Cardiac muscle cell (in vitro differentiated cells and primary cell): ENCODE measurements at regions not wholly inside any gene's neighbourhood (a gene's known extent, or its start where the extent isn't known, plus 50 kb on each side); places are given as distances from the start of the nearest gene placed in this dataset.

ENCODE experiments used
- DNase-seq, 2 donors: peaks; one replicate each; pipeline versions ENCODE4 v3.0.0 to v3.0.0-alpha.2; 2010 to 2017; ENCODE audit warnings: low read depth in 1 of 2, low spot score in 1 of 2
- H3K27ac ChIP-seq: fragments of 200-600 bp; sonication (generic); 2 replicates; pipeline ENCODE4 v1.5.1; 2016
- H3K27me3 ChIP-seq: fragments of 200-600 bp; sonication (generic); 2 replicates; pipeline ENCODE4 v1.6.0; 2016; ENCODE audit warnings: control low read depth
- H3K36me3 ChIP-seq: fragments of 200-600 bp; sonication (generic); 2 replicates; pipeline ENCODE4 v1.5.1; 2016; ENCODE audit warnings: control low read depth
- H3K4me1 ChIP-seq: fragments of 200-600 bp; sonication (generic); 2 replicates; pipeline ENCODE4 v1.8.1; 2017; ENCODE audit warnings: low read depth, mild to moderate bottlenecking, mixed run types
- H3K4me3 ChIP-seq: fragments of 200-600 bp; sonication (generic); 2 replicates; pipeline ENCODE4 v1.5.1; 2016; ENCODE audit warnings: mild to moderate bottlenecking
- H3K9me3 ChIP-seq: fragments of 200-600 bp; sonication (generic); 2 replicates; pipeline ENCODE4 v1.5.1; 2017; ENCODE audit warnings: low read depth, mild to moderate bottlenecking, control low read depth
- TF ChIP-seq, protein P1 (sequence below): IDR thresholded peaks from 2 replicates; pipeline ENCODE4 v1.5.1; 2012; ENCODE audit warnings: low read depth, mild to moderate bottlenecking, low read length

DNA sequence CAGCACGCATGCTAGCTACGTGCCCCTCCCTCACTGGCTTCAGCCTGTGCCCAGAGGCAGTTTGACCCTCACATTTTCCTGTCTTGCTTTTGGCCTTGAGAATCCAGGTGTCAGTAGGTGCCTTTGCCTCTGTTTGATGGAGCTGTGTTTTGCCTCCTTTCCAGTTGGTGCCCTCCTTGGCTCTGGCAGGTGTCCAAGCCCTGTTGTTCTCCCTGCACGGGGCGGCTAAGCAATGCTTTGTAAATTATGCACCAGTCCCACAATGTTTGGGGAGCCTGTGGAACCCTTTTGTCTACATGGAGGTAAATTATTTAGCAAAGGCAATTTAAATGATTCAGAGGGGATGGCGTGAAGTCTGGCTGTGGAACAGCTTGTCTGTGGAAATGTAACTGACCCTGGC is 202.9 kb upstream of the BOD1L1 start:
- no peak overlapping the region for H3K4me3 ChIP-seq
- H3K27me3 ChIP-seq, result no peaks in the 10 kb centered on the region
- peaks cover 24% of the 10 kb centered on the region for H3K4me1 ChIP-seq
- no peaks in the 10 kb centered on the region for H3K9me3 ChIP-seq
- no peaks in the 10 kb centered on the region for H3K36me3 ChIP-seq
- no peak overlapping the region for H3K27ac ChIP-seq
- TF ChIP-seq, protein P1, sequence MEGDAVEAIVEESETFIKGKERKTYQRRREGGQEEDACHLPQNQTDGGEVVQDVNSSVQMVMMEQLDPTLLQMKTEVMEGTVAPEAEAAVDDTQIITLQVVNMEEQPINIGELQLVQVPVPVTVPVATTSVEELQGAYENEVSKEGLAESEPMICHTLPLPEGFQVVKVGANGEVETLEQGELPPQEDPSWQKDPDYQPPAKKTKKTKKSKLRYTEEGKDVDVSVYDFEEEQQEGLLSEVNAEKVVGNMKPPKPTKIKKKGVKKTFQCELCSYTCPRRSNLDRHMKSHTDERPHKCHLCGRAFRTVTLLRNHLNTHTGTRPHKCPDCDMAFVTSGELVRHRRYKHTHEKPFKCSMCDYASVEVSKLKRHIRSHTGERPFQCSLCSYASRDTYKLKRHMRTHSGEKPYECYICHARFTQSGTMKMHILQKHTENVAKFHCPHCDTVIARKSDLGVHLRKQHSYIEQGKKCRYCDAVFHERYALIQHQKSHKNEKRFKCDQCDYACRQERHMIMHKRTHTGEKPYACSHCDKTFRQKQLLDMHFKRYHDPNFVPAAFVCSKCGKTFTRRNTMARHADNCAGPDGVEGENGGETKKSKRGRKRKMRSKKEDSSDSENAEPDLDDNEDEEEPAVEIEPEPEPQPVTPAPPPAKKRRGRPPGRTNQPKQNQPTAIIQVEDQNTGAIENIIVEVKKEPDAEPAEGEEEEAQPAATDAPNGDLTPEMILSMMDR, result no peak
- no peak for DNase-seq

GRCh38 chr4:13833171-13833804 is 205.8 kb upstream of the BOD1L1 start:
- DNase-seq, result peak in 1 of 2 donors; percentile 35
- H3K36me3 ChIP-seq, result no peaks in the 10 kb centered on the region
- H3K27ac ChIP-seq, result peak overlapping the region; percentile 21

GRCh38 chr4:13836946-13837912 is 209.7 kb upstream of the BOD1L1 start:
- Histone ChIP-seq H3K4me3 (no peak overlapping the region), H3K27me3 (no peaks in the 10 kb centered on the region), H3K9me3 (no peaks in the 10 kb centered on the region), H3K4me1 (peaks cover 22% of the 10 kb centered on the region), H3K27ac (no peak overlapping the region), H3K36me3 (no peaks in the 10 kb centered on the region)
- TF ChIP-seq, protein P1, result no peak
- no peak for DNase-seq

More at GRCh38 chr4:13833171-13833804, 205.8 kb upstream of the BOD1L1 start:
- Histone ChIP-seq H3K4me3 (no peak overlapping the region), H3K27me3 (no peaks in the 10 kb centered on the region), H3K9me3 (no peaks in the 10 kb centered on the region), H3K4me1 (peaks cover 24% of the 10 kb centered on the region)
- TF ChIP-seq, protein P1, result no peak

DNA sequence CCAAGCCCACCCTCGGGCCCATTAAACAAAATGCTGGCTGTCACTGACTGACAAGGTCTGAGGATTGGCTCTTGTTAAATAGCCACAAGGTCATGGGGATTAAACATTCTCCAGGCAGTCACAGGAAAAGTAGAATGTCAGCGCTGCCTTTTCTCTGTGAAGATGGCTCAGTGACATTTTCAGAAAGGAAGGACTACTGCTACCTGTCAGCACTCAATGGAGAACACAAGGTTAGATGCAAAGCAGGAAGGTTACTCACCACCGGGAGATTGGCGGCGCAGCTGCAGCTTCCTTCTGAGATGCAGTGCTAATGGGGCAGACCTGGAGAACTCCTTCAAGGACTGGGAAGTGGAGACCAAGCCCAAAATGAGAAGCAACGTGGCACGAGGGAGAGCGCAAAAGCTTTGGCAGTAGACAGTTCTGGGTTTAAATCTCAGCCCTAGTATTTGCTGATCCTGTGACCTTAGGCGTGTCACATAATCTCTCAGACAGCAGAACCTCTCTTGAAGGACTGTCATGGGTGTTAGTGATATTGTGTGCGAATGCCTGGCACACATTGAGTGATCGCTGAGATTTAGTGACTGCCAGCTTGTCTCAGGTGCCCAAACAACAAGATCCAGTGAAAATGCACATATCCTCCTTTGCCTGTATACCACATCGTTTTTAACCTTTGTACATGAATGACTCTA is 213.1 kb upstream of the BOD1L1 start:
- no peak overlapping the region for H3K4me3 ChIP-seq
- no peaks in the 10 kb centered on the region for H3K36me3 ChIP-seq
- peak in 1 of 2 donors; percentile 35 for DNase-seq
- no peaks in the 10 kb centered on the region for H3K27me3 ChIP-seq
- H3K27ac ChIP-seq, result peak overlapping the region; percentile 8
- H3K4me1 ChIP-seq, result peaks cover 4% of the 10 kb centered on the region
- TF ChIP-seq, protein P1, result no peak
- no peaks in the 10 kb centered on the region for H3K9me3 ChIP-seq

- H3K4me1 ChIP-seq, result peaks cover 4% of the 10 kb centered on the region
- no peak overlapping the region for H3K27ac ChIP-seq
- peak in 1 of 2 donors; percentile 47 for DNase-seq
- H3K4me3 ChIP-seq, result no peak overlapping the region
- H3K27me3 ChIP-seq, result no peaks in the 10 kb centered on the region
- TF ChIP-seq, protein P1, result no peak
- H3K36me3 ChIP-seq, result no peaks in the 10 kb centered on the region
- no peaks in the 10 kb centered on the region for H3K9me3 ChIP-seq
Observed at GRCh38 chr4:13844740-13845139, 217.2 kb upstream of the BOD1L1 start.
